SK-N-MC (cell line): ENCODE measurements at regions not wholly inside any gene's neighbourhood (a gene's known extent, or its start where the extent isn't known, plus 50 kb on each side); places are given as distances from the start of the nearest gene placed in this dataset.

Source experiments
- EZH2 ChIP-seq: fragments of 200-600 bp; sonication (generic); IDR thresholded peaks from one replicate; pipeline ENCODE4 v1.6.1; 2017; ENCODE audit warnings: antibody characterized with exemption
- POLR2AphosphoS5 ChIP-seq: IDR thresholded peaks from 2 replicates; pipeline ENCODE4 v1.6.1; 2012; ENCODE audit warnings: mild to moderate bottlenecking, low read depth, low read length, borderline replicate concordance

GRCh38 chr6:44701637-44702101 lies 314.2 kb downstream of the CDC5L start:
- TF ChIP-seq POLR2AphosphoS5 (no peak), EZH2 (no peak)
